Fibroblast of skin of right quadriceps (primary cell): ENCODE measurements at regions not wholly inside any gene's neighbourhood (a gene's known extent, or its start where the extent isn't known, plus 50 kb on each side); places are given as distances from the start of the nearest gene placed in this dataset.
"Not testable (repeated sequence)": the region's sequence is repeated elsewhere in the genome, so short reads cannot be mapped to it uniquely, and the experiment has no call there.

ENCODE experiments used
- DNase-seq: peaks from one replicate; pipeline ENCODE4 v3.0.0-alpha.2; 2013

DNA sequence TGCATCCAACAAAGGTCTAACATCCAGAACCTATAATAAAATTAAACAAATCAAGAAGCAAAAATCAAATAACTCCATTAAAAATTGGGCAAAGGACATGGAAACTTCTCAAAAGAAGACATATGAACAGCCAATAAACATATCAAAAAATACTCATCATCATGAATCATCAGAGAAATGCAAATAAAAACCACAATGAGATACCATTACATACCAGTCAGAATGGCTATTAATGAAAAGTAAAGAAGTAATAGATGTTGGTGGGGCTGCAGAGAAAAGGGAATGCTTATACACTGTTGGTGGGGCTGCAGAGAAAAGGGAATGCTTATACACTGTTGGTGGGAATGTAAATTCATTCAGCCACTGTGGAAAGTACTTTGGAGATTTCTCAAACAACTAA is 465.8 kb downstream of the ZIC3 start:
- DNase-seq: no peak

- DNase-seq: no peak
Measured at GRCh38 chrX:138034136-138034535, 468.2 kb downstream of the ZIC3 start.

DNA sequence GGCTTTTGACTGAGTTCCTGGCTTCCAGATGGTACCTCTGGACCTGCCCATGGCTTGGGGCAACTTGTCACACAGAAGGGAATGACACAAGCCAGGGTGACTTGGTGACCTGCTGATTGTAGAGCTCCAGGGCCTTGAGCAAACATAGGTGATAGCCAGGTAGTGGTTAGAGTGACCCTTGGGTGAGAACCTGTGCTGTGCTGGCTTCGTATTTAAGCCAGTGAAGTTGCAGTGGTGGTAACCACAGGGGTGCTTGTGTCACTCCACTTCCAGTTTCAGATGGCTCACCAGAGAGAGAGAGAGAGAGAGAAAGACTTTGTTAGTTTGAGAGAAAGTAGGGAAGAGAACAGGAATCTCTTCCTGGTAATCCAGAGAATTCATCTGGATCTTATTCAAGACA is 471.6 kb downstream of the ZIC3 start:
- no peak for DNase-seq

DNA sequence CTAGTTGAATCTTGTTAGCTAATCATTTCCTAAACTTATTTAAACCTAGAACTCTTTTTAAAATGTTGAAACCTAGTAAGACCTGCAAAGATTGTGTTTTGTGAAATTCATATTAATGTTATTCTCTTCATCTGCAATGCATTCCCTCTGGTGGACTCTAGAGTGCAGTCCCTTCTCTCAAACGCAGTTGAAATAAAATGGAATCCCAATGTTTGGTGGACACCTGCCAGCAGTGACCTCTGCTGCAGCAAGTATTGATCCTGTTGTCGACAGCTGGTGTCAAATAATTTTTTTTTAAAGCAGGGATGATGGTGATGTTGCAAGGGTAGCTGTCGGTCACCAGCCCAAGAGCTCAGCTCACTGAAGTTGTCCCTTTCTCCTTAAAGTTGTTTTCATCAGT is 492.0 kb downstream of the ZIC3 start:
- DNase-seq: no peak

DNA sequence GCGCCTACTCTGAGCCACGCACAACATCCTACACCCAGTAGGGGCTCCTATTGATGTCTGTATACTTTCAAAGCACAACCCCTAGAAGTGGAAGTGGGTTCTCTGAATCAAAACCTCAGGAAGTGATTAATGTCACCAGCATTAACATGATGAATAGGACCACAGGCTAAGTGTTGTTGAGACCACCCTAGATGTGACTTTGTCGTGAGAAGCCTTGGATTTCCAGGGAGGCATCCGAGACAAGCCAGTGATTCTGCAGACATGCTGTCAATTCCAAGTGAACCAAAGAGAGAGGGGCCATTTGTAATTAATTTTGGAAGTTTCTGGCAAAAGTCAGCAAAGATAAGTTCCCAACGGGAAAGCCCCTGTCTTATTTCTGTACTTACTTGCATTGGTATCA is 493.0 kb downstream of the ZIC3 start:
- DNase-seq: no peak

DNA sequence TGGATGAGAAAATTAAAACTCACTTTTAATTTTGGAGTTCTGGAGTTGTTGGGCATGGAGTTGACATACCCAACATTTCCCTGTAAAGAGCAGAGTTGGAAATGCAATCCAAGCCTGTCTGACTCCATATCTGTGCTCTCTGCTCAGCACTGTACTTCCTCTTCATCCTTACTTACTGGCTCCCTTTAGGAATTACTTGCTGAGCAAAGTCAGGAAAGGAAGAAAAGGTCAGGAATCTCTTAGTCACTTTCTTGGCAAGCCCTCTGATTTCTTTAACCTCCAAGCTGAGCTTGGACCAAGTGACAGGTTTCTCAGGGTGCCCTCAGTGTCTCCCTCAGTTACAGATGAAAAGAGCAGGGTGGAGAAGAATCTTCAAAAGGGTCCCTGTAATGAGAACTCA is 501.5 kb downstream of the ZIC3 start:
- no peak for DNase-seq

DNA sequence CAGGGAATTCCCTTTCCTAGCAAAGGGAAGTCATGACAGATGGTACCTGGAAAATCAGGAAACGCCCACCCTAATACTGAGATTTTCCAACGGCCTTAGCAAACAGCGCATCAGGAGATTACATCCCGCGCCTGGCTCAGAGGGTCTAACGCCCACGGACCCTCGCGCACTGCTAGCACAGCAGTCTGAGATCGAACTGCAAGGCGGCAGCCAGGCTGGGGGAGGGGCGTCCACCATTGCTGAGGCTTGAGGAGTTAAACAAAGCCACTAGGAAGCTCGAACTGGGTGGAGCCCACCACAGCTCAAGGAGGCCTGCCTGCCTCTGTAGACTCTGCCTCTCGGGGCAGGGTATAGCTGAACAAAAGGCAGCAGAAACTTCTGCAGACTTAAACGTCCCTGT is 507.7 kb downstream of the ZIC3 start:
- no peak for DNase-seq

DNA sequence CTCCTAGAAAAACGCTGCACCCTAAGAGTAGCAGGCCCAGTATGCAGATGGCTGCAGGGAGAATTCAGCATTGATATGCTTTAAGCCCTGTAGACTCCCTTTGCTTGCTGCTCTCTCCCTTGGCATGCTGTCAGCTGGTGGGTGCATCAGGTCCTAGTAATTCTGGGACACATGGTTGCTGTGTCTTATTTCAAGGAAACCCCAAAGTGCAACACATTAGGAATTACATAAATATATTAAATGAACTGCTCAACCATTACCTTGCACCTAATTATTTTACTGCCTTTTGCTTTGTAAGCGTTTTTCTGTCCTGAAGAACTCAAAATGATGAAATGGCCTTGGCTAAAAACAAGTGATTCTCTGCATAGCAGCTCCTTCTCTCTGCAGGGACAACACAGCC is 516.3 kb downstream of the ZIC3 start:
- DNase-seq: no peak

DNA sequence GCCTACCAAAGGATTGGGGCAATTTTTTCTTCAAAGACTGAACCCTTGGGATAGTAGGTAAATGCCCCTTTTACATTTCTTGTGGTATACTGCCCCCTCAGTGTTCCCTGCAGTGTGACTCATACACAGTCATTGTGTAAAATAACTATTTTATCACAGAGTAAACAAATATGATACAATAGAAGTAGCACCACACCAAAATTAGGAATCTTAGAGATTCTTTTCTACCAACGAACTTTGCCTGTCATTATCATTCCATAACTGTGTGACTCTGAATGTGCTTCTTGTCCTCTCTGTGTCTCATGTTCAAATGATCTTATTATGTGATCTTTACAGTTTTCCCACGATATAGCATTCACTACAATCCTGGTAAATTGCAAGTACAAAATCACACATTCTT is 517.0 kb downstream of the ZIC3 start:
- DNase-seq: no peak

GRCh38 chrX:138110910-138111309 is 545.0 kb downstream of the ZIC3 start:
- DNase-seq: not testable (repeated sequence)

DNA sequence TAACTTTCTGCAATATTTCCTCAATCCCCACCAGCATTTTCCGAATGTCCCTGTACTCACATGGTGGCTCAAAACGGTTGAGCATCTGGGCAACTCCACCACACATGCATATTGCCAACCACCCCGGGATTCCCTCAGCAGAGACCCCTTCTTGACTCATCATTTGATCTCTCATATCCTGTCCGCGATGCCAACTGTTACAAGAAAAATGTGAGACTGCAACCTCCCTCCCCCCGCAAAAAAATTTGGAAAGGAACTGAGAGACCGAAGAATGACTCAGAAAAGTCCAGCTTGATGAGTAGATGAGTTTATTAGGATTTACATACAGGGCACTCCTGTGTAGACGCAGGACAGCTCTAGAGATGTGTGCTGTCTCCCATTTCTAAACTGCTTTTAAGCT is 561.4 kb downstream of the ZIC3 start:
- peak; percentile 66 for DNase-seq

DNA sequence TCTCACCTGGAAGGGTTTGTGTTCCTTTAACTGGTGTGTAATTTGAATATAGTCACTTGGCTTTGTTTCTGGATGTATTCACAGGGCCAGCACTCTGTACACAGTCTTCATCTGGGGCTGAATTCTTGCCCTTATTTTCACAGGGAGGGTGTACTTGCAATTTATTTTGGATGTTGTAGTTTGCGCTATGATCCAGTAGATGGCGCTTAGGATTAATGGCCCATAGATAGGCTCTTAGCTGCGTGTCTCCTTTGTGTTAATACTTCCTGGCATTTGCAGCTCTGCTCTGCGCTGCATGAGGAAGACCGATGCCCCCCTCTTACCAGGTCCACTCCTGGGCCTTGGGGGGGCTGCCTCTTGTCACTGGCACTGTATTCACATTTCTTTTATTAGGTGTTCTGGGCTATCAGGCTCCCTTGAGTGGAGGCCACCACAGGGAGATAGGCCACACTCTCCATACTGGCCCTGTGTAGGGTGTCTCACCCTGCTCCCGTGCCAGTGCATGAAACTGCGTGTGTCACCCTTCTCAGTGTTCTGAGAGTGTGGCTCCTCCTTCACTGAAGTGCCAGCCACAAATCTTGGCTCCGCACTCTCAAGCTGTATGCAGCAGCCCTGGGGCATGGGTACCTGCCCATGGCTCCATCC is 562.2 kb downstream of the ZIC3 start:
- DNase-seq: peak; percentile 31

GRCh38 chrX:138150709-138151108 is 560.8 kb downstream of the FGF13 start:
- DNase-seq: no peak

GRCh38 chrX:138157850-138158249 is 553.7 kb downstream of the FGF13 start:
- DNase-seq: no peak

DNA sequence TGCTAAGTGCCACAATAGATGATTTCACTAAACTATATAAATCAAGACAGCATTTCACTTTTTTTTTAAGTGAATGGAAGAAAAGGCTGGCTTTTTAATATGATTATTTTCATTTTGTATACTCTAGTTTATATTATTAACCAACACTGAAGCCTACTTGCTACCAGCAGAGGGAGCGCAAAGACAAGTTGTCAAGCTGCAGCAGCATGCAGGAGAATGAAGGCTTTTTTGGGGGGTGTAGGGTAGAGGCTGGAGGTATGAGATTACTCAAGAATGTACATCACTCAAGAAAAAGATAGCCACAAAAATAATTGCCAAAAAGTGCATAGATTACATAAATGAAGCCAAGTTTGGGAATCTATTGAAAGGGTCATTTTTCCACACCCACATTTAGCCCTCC is 519.5 kb downstream of the FGF13 start:
- no peak for DNase-seq

- DNase-seq: no peak
Measured at GRCh38 chrX:138229718-138230117, 481.8 kb downstream of the FGF13 start.

DNA sequence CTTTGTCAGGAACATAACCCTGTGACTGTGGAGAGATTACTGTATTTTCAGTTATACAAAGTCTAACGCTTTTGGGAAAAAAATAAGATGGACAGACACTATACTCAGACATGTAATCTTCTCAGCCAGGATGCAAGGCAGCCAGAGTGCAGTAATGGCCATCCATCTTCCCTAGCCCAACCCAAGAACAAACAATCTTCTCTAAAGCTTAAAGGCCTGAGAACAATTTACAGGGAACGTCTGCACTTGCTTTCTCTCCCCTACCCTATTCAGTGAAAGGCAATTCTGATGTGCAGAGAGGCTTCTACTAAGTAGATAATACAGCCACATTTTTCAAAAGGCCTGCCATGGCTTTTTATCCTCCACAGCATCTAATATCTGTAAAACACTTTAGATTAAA is 471.3 kb downstream of the FGF13 start:
- no peak for DNase-seq

DNA sequence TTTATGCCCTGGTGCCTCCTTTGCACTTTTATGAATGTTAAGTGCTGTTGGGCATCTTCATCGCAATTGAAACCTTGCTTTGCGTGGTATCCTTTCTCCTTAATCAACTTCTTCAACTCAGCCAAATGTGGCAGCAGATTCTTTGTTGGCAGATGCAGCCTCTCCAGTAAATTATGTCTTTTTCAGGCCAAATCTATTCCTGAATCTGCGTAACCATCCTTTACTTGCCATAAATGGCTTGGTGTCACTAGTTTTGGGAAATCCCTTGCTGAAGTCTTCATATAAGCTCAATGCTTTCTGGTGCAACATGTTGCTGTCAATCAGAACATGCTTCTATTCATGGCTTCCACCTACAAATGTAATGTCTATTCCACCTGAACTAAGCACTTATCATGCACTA is 457.5 kb downstream of the FGF13 start:
- DNase-seq: no peak

- DNase-seq: no peak
Measured at GRCh38 chrX:138255373-138255772, 456.1 kb downstream of the FGF13 start.

GRCh38 chrX:138264095-138264494 is 447.4 kb downstream of the FGF13 start:
- not testable (repeated sequence) for DNase-seq

- DNase-seq: no peak
Measured at GRCh38 chrX:138270931-138271330, 440.6 kb downstream of the FGF13 start.

- not testable (repeated sequence) for DNase-seq
Measured at GRCh38 chrX:138282598-138283150, 428.8 kb downstream of the FGF13 start.

- DNase-seq: no peak
Measured at GRCh38 chrX:138287205-138287877, 424.2 kb downstream of the FGF13 start.

DNA sequence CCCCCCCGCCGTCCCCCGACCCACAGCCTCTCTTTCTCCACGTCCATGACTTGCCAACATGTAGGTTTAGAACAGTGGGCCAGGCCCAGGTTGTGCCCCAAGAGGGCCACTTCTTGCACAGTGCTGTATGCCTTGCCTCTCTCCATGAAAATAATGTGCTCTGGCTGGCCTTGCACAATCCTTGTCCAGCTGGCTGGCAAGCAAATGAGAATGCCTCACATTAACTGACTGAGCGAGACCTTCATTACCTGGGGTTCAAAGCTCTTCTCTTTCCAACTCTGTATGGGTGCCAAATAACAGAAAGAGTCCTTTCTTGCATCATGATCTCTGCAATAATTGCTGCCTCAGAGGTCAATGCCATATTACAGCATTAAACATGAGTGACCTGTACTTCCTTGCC is 416.6 kb downstream of the FGF13 start:
- no peak for DNase-seq

DNA sequence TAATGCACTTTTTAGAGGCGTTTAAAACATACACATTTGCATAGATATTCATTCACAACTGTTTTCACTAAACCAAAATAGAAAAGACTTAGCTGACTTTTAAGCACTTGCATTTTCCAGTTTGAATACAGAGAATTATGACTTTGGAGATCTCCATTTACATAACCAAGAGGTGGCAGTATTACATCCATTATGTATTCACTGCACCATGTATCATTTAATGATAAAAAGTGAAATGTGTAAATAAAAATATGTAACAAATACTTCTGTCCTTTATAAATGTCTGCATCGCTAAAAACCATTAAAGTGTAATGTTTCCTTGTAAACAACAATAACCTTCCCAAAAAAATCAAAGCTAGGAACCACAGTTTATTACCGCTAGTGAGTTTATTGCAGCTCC is 413.2 kb downstream of the FGF13 start:
- DNase-seq: no peak
